ENCODE measurements at regions not wholly inside any gene's neighbourhood (a gene's known extent, or its start where the extent isn't known, plus 50 kb on each side); places are given as distances from the start of the nearest gene placed in this dataset.

GRCh38 chr10:21172542-21172929 lies 275.4 kb upstream of the NEBL start:
- no peak overlapping the region for H3K27ac Mint-ChIP-seq
- peaks cover 29 to 52% of the 10 kb centered on the region in 2 donors for H3K27me3 Mint-ChIP-seq
- DNase-seq: no peak
- H3K9me3 Mint-ChIP-seq: peaks cover 0 to 3% (median 0%) of the 10 kb centered on the region in 5 donors
- Histone ChIP-seq H3K36me3 (ENCODE audit: insufficient read depth, low read length) (no peaks in the 10 kb centered on the region), H3K4me3 (ENCODE audit: low read length) (no peak overlapping the region), H3K9me3 (ENCODE audit: low read length) (no peaks in the 10 kb centered on the region), H3K4me1 (ENCODE audit: insufficient read depth, low read length) (no peaks in the 10 kb centered on the region), H3K27ac (ENCODE audit: low read depth, low read length) (no peak overlapping the region), H3K27me3 (ENCODE audit: insufficient read depth, low read length, poor library complexity, severe bottlenecking) (no peaks in the 10 kb centered on the region)
- peaks cover 6 to 16% (median 8%) of the 10 kb centered on the region in 3 donors for H3K4me1 Mint-ChIP-seq
- ChIA-PET CTCF (no interaction called here), POLR2A (no interaction called here)
- no peaks in the 10 kb centered on the region for H3K36me3 Mint-ChIP-seq
- no peak overlapping the region for H3K4me3 Mint-ChIP-seq

DNA sequence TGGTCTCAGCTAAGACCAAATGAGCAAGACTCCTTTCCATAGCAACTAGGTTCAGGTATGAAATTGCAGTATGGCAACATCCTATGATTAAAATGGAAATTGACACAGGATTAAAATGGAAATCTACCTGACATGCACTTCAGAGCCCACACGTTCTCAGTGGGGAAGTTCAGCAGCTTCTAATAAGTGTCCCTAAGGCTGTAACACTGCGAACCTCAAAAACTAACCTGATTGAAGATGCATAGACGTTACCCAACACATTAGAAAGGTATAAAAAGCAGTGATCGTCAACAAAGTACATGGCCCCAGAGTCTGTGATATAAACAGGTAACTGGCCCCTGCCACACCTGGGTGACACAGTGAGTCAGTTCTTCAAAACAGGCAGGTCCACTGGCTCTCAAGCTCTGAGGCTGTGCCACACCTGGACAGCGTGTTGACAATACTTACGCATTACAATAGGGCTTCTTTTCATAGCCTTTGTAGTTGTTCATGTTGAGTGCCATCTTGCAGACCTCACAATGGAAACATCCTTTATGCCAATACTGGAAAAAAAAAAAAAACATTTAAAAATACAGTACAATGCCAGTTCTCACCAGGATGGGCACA lies 274.9 kb upstream of the NEBL start:
- Histone ChIP-seq H3K36me3 (ENCODE audit: insufficient read depth, low read length) (no peaks in the 10 kb centered on the region), H3K27ac (ENCODE audit: low read depth, low read length) (no peak overlapping the region), H3K4me3 (ENCODE audit: low read length) (no peak overlapping the region), H3K27me3 (ENCODE audit: insufficient read depth, low read length, poor library complexity, severe bottlenecking) (no peaks in the 10 kb centered on the region), H3K9me3 (ENCODE audit: low read length) (no peaks in the 10 kb centered on the region), H3K4me1 (ENCODE audit: insufficient read depth, low read length) (no peaks in the 10 kb centered on the region)
- Mint-ChIP-seq H3K4me1 (peaks cover 6 to 16% (median 8%) of the 10 kb centered on the region in 3 donors), H3K36me3 (no peaks in the 10 kb centered on the region), H3K27me3 (peaks cover 28 to 50% of the 10 kb centered on the region in 2 donors), H3K4me3 (no peak overlapping the region), H3K9me3 (peaks cover 0 to 3% (median 0%) of the 10 kb centered on the region in 5 donors), H3K27ac (no peak overlapping the region)
- POLR2A ChIA-PET: no interaction called here
- CTCF ChIA-PET: no interaction called here
- DNase-seq: no peak

DNA sequence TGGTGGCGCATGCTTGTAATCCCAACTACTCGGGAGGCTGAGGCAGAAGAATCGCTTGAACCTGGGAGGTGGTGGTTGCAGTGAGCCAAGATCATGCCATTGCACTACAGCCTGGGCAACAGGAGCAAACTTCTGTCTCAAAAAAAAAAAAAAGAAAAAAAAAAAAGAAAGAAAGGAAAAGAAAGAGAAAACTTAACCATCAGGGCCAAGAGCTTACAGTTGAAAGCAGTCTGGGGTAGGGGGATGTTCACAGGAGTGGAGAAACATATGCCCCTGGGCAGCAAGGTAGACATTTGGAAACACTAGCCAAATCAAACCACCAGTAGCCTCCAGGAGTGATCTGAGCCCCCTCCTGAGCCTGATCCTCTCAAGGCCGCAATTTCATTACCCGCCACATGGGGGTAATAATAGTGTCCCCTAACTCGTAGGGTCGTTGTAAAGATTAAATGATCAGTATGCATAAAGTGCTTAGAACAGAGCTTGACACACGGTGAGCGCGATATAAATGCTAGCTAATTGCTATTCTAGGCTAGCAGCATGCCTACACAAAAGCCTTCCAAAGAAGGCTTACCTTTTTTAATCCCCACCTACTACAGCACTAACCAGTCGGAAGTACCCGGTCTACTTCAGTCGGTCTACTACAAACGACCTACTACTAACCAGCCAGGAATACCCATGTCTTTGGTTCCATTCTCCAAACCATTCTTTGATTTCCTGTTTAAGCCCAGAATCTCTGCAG lies 274.3 kb upstream of the NEBL start:
- Histone ChIP-seq H3K4me1 (ENCODE audit: insufficient read depth, low read length) (no peaks in the 10 kb centered on the region), H3K27ac (ENCODE audit: low read depth, low read length) (no peak overlapping the region), H3K36me3 (ENCODE audit: insufficient read depth, low read length) (no peaks in the 10 kb centered on the region), H3K4me3 (ENCODE audit: low read length) (no peak overlapping the region), H3K9me3 (ENCODE audit: low read length) (no peaks in the 10 kb centered on the region), H3K27me3 (ENCODE audit: insufficient read depth, low read length, poor library complexity, severe bottlenecking) (no peaks in the 10 kb centered on the region)
- Mint-ChIP-seq H3K27ac (no peak overlapping the region), H3K4me3 (no peak overlapping the region), H3K9me3 (peaks cover 0 to 3% (median 0%) of the 10 kb centered on the region in 5 donors), H3K4me1 (peaks cover 6 to 16% (median 8%) of the 10 kb centered on the region in 3 donors), H3K36me3 (no peaks in the 10 kb centered on the region), H3K27me3 (peaks cover 26 to 43% of the 10 kb centered on the region in 2 donors)
- no peak for DNase-seq
- POLR2A ChIA-PET: no interaction called here
- CTCF ChIA-PET: no interaction called here

GRCh38 chr10:21170216-21170615 lies 273.1 kb upstream of the NEBL start:
- Mint-ChIP-seq H3K4me3 (no peak overlapping the region), H3K27me3 (peaks cover 18 to 34% of the 10 kb centered on the region in 2 donors), H3K27ac (peak overlapping the region in 1 of 8 donors; percentile 79), H3K36me3 (no peaks in the 10 kb centered on the region), H3K4me1 (peaks cover 6 to 16% (median 8%) of the 10 kb centered on the region in 3 donors), H3K9me3 (peaks cover 0 to 3% (median 0%) of the 10 kb centered on the region in 5 donors)
- POLR2A ChIA-PET: no interaction called here
- CTCF ChIA-PET: no interaction called here
- no peaks in the 10 kb centered on the region for H3K4me1 ChIP-seq (ENCODE audit: insufficient read depth, low read length)
- no peaks in the 10 kb centered on the region for H3K27me3 ChIP-seq (ENCODE audit: insufficient read depth, low read length, poor library complexity, severe bottlenecking)
- H3K4me3 ChIP-seq (ENCODE audit: low read length): no peak overlapping the region
- no peaks in the 10 kb centered on the region for H3K9me3 ChIP-seq (ENCODE audit: low read length)
- no peak for DNase-seq
- no peaks in the 10 kb centered on the region for H3K36me3 ChIP-seq (ENCODE audit: insufficient read depth, low read length)
- no peak overlapping the region for H3K27ac ChIP-seq (ENCODE audit: low read depth, low read length)

DNA sequence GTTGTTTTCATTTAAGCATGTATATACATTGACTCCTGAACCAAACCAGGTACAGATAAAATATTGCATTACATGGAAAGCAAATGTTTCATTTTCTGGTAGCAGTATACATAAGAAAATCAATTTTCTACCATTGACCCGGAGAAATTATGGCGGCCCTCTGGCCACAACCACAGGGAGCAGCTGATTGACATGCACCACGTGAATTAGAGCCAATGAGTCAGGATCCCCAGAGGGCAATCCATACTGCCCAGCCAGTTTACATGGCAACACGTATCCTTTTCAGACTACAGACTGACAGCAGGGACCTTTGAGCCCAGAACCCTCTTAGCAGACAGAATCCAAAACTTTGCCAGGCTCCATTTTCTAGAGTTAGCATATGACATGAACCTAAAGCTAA lies 272.2 kb upstream of the NEBL start:
- Mint-ChIP-seq H3K36me3 (no peaks in the 10 kb centered on the region), H3K4me3 (no peak overlapping the region), H3K27me3 (peaks cover 11 to 26% of the 10 kb centered on the region in 2 donors), H3K4me1 (peaks cover 0 to 9% (median 1%) of the 10 kb centered on the region in 3 donors), H3K27ac (no peak overlapping the region), H3K9me3 (no peaks in the 10 kb centered on the region)
- ChIA-PET POLR2A (no interaction called here), CTCF (no interaction called here)
- DNase-seq: no peak
- H3K9me3 ChIP-seq (ENCODE audit: low read length): no peaks in the 10 kb centered on the region
- no peaks in the 10 kb centered on the region for H3K27me3 ChIP-seq (ENCODE audit: insufficient read depth, low read length, poor library complexity, severe bottlenecking)
- H3K27ac ChIP-seq (ENCODE audit: low read depth, low read length): no peak overlapping the region
- H3K36me3 ChIP-seq (ENCODE audit: insufficient read depth, low read length): no peaks in the 10 kb centered on the region
- no peak overlapping the region for H3K4me3 ChIP-seq (ENCODE audit: low read length)
- no peaks in the 10 kb centered on the region for H3K4me1 ChIP-seq (ENCODE audit: insufficient read depth, low read length)

DNA sequence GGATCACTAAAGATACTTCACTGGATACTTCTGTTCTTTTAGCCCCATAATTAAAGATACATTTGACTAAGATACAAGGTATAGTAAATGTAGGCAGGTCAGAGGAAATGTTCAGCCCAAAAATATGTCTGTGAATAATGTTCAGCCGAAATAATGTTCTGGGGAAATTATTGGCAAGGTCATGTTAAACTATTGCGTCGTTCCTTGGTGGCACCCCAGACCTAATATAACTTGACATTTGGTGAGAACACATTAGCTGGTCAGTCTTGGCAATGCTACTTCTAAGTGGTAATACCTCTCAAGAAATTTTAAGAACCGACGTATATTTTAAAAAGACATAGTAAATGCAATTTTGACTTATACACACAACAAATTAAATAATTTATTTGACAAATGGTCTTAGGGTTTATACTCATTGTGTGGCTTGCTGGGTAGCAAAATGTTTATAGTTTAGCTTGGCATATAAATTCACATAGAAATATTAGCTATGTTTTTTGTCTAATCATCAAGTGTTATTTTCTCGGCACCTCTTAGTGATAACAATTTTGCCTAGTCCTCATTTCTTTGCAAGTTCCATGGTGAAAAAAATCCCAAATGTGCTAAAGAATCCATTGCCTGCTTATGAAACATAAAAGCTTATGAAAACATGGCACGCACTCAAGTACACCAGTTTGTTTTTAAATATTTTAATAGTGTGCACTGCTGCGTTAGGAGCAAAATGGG lies 270.3 kb upstream of the NEBL start:
- Histone ChIP-seq H3K4me1 (ENCODE audit: insufficient read depth, low read length) (no peaks in the 10 kb centered on the region), H3K9me3 (ENCODE audit: low read length) (no peaks in the 10 kb centered on the region), H3K36me3 (ENCODE audit: insufficient read depth, low read length) (no peaks in the 10 kb centered on the region), H3K4me3 (ENCODE audit: low read length) (no peak overlapping the region), H3K27me3 (ENCODE audit: insufficient read depth, low read length, poor library complexity, severe bottlenecking) (no peaks in the 10 kb centered on the region), H3K27ac (ENCODE audit: low read depth, low read length) (no peak overlapping the region)
- Mint-ChIP-seq H3K9me3 (no peaks in the 10 kb centered on the region), H3K4me1 (peaks cover 0 to 2% (median 1%) of the 10 kb centered on the region in 3 donors), H3K36me3 (no peaks in the 10 kb centered on the region), H3K4me3 (no peak overlapping the region), H3K27ac (no peak overlapping the region), H3K27me3 (peaks cover 7 to 20% of the 10 kb centered on the region in 2 donors)
- ChIA-PET CTCF (no interaction called here), POLR2A (no interaction called here)
- no peak for DNase-seq

DNA sequence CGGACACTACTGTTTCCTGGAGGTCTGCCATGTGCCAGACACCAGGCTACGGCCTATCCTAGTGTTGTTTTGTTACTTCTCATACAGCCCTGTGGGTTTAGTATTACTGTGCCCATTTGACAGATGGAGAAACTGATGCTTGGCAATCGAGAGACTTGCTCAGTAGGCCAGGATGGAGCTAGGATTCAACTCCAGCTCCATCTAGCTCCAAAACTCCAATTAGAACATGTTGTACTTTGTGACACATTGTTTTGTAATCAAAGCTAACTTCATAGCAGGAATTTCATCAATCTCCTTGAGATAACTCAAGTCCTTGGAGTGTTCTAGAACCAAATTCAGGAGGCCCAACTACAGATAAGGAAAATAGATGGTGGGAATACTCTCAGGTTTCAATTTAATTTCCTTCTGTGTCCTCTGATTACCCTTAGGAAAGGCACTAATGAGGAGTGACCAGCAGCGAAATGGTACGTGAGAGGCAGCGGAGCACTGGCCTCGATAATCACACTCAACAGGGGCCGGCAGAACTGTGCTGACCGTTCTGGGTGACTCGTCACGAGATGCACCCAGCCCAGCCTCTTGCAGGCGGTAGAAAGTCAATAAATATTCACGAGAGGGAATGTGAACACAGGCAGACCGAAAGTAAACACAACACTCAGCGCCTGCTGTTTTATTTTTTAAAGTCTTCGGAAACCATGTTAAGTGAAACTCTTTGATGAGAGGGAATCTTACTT lies 269.6 kb upstream of the NEBL start:
- Histone ChIP-seq H3K27me3 (ENCODE audit: insufficient read depth, low read length, poor library complexity, severe bottlenecking) (no peaks in the 10 kb centered on the region), H3K4me1 (ENCODE audit: insufficient read depth, low read length) (no peaks in the 10 kb centered on the region), H3K27ac (ENCODE audit: low read depth, low read length) (no peak overlapping the region), H3K4me3 (ENCODE audit: low read length) (no peak overlapping the region), H3K9me3 (ENCODE audit: low read length) (no peaks in the 10 kb centered on the region), H3K36me3 (ENCODE audit: insufficient read depth, low read length) (no peaks in the 10 kb centered on the region)
- POLR2A ChIA-PET: no interaction called here
- Mint-ChIP-seq H3K4me3 (no peak overlapping the region), H3K27ac (no peak overlapping the region), H3K27me3 (peaks cover 7 to 13% of the 10 kb centered on the region in 2 donors), H3K4me1 (no peaks in the 10 kb centered on the region), H3K9me3 (no peaks in the 10 kb centered on the region), H3K36me3 (no peaks in the 10 kb centered on the region)
- DNase-seq: no peak
- CTCF ChIA-PET: no interaction called here

DNA sequence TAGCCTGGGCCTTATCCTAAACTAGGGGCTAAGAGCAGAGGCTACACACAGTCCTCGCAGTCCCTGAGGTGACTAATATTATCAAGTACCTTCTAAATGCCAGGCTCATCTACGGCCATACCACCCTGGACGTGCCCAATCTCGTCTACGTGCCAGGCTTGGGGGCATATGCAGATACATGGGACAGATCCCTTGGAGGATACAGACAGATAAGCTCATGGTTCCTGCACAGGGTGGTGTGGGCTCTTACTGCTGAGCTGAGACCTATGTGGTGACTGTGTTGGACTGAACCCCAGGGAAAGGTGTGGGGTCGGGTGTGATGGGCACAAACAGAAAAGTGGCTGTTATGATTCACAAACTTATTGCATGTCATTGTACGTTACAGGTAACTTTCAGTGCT lies 268.4 kb upstream of the NEBL start:
- Mint-ChIP-seq H3K9me3 (no peaks in the 10 kb centered on the region), H3K27me3 (peaks cover 3 to 5% of the 10 kb centered on the region in 2 donors), H3K4me1 (no peaks in the 10 kb centered on the region), H3K27ac (no peak overlapping the region), H3K36me3 (no peaks in the 10 kb centered on the region), H3K4me3 (no peak overlapping the region)
- no peak for DNase-seq
- ChIA-PET CTCF (no interaction called here), POLR2A (no interaction called here)
- H3K4me1 ChIP-seq (ENCODE audit: insufficient read depth, low read length): no peaks in the 10 kb centered on the region
- no peaks in the 10 kb centered on the region for H3K27me3 ChIP-seq (ENCODE audit: insufficient read depth, low read length, poor library complexity, severe bottlenecking)
- H3K9me3 ChIP-seq (ENCODE audit: low read length): no peaks in the 10 kb centered on the region
- H3K4me3 ChIP-seq (ENCODE audit: low read length): no peak overlapping the region
- H3K27ac ChIP-seq (ENCODE audit: low read depth, low read length): no peak overlapping the region
- H3K36me3 ChIP-seq (ENCODE audit: insufficient read depth, low read length): no peaks in the 10 kb centered on the region

All from CD8-positive, alpha-beta memory T cell (primary cell).